ENCODE measurements at regions not wholly inside any gene's neighbourhood (a gene's known extent, or its start where the extent isn't known, plus 50 kb on each side); places are given as distances from the start of the nearest gene placed in this dataset.
A peak's percentile ranks its signal among the peaks of the same experiment; 100 is the strongest.

GRCh38 chr3:95456835-95457234, 1357.6 kb upstream of the EPHA6 start (continued):
- no peak for TF ChIP-seq ZNF462 (CRISPR knock-in tag; IDR thresholded peaks at IDR 0.05)

- Mint-ChIP-seq H3K27ac (no peak overlapping the region), H3K4me3 (no peak overlapping the region), H3K4me1 (no peaks in the 10 kb centered on the region), H3K27me3 (ENCODE audit: insufficient read depth, low read depth, poor library complexity) (peaks cover 2% of the 10 kb centered on the region), H3K36me3 (ENCODE audit: low read depth) (peaks cover 6% of the 10 kb centered on the region; the same call in 2 of the 3 replicates), H3K9me3 (peaks cover 5% of the 10 kb centered on the region; the same call in 2 of the 3 replicates)
- Histone ChIP-seq H3K4me2 (no peak overlapping the region), H3K79me2 (replicated peaks; ENCODE audit: insufficient read depth) (no peaks in the 10 kb centered on the region), H3K27ac (ENCODE audit: low read depth) (no peak overlapping the region; the same call in 1 of the 2 replicates), H3K27me3 (ENCODE audit: insufficient read depth) (no peaks in the 10 kb centered on the region), H2AFZ (0 out of 2 replicates have a peak overlapping the region, but pooled peaks have one; percentile 11), H3K4me1 (ENCODE audit: insufficient read depth) (no peaks in the 10 kb centered on the region), H3K4me3 (no peak overlapping the region), H3F3A (replicated peaks; ENCODE audit: low read depth) (no peaks in the 10 kb centered on the region), H3K36me3 (ENCODE audit: insufficient read depth) (no peaks in the 10 kb centered on the region), H4K20me1 (replicated peaks; ENCODE audit: insufficient read depth) (no peaks in the 10 kb centered on the region), H3K9me2 (ENCODE audit: insufficient read depth) (peaks cover 10% of the 10 kb centered on the region; the same call in 1 of the 2 replicates)
- TF ChIP-seq EZH2phosphoT487 (IDR thresholded peaks at IDR 0.05; ENCODE audit: unreplicated experiment) (no peak), CTCF (conservative IDR thresholded peaks at IDR 0.05; ENCODE audit: low read depth in 2 of 2) (no peak), REST (IDR thresholded peaks at IDR 0.05; ENCODE audit: unreplicated experiment) (no peak), ZNF114 (CRISPR knock-in tag; IDR thresholded peaks at IDR 0.05) (no peak), EZH2 (IDR thresholded peaks at IDR 0.05; ENCODE audit: low read depth, unreplicated experiment) (no peak), POLR2AphosphoS5 (IDR thresholded peaks at IDR 0.05; ENCODE audit: low read depth) (no peak), JUNB (IDR thresholded peaks at IDR 0.05; ENCODE audit: unreplicated experiment) (no peak)
- DNase-seq (ENCODE audit: low spot score) (no peak), ATAC-seq (no peak)
Measured at GRCh38 chr3:95459706-95460105, 1354.7 kb upstream of the EPHA6 start.

All from GM23338 (cell line).